Endothelial cell of umbilical vein (primary cell): ENCODE measurements at regions not wholly inside any gene's neighbourhood (a gene's known extent, or its start where the extent isn't known, plus 50 kb on each side); places are given as distances from the start of the nearest gene placed in this dataset.

Experiments
- CTCF ChIP-seq, 2 donors: IDR thresholded peaks; 1 replicate in 1 of 2; 2 replicates in 1 of 2; pipeline ENCODE4 v1.5.1; 2011; ENCODE audit warnings: low read length in 2 of 2, mild to moderate bottlenecking in 2 of 2, moderate library complexity in 2 of 2, control low read depth in 1 of 2, inconsistent platforms in 1 of 2, low read depth in 1 of 2; ENCODE audit not compliant: insufficient read depth in 1 of 2; ENCODE audit errors: extremely low read depth in 1 of 2
- EZH2 ChIP-seq: IDR thresholded peaks from 2 replicates; pipeline ENCODE4 v1.6.1; 2012; ENCODE audit warnings: borderline replicate concordance, low read depth, mild to moderate bottlenecking, moderate library complexity, low read length, inconsistent platforms; ENCODE audit not compliant: severe bottlenecking
- FOS ChIP-seq: IDR thresholded peaks from 2 replicates; pipeline ENCODE4 v1.6.1; 2011; ENCODE audit warnings: mild to moderate bottlenecking, low read length, moderate library complexity, borderline replicate concordance; ENCODE audit not compliant: insufficient read depth
- GATA2 ChIP-seq: IDR thresholded peaks from 2 replicates; pipeline ENCODE4 v1.7.0; 2011; ENCODE audit warnings: low read depth, mild to moderate bottlenecking, moderate library complexity, mixed read lengths, low read length; ENCODE audit not compliant: insufficient read length, insufficient read depth
- JUN ChIP-seq: IDR thresholded peaks from 2 replicates; pipeline ENCODE4 v1.6.1; 2011; ENCODE audit warnings: borderline replicate concordance, low read depth; ENCODE audit not compliant: insufficient read length, insufficient read depth
- MAX ChIP-seq: IDR thresholded peaks from 2 replicates; pipeline ENCODE4 v1.6.1; 2011; ENCODE audit not compliant: insufficient read depth, insufficient read length
- MYC ChIP-seq: IDR thresholded peaks from one replicate; pipeline ENCODE4 v1.6.1; 2011; ENCODE audit warnings: mild to moderate bottlenecking, low read depth, low read length
- POLR2A ChIP-seq: IDR thresholded peaks from 2 replicates; pipeline ENCODE4 v1.6.1; 2012; ENCODE audit warnings: low read depth, mild to moderate bottlenecking, control low read depth, low read length
- POLR2AphosphoS5 ChIP-seq: IDR thresholded peaks from 2 replicates; pipeline ENCODE4 v1.6.1; 2012; ENCODE audit warnings: low read depth, mild to moderate bottlenecking, control low read depth, low read length, moderate library complexity; ENCODE audit not compliant: insufficient read depth

- TF ChIP-seq CTCF (IDR thresholded peaks at IDR 0.05; ENCODE audit: extremely low read depth in 1 of 2, insufficient read depth in 1 of 2, low read depth in 1 of 2, low read length in 2 of 2) (no peak), JUN (no peak), POLR2AphosphoS5 (no peak), MAX (no peak), POLR2A (no peak), GATA2 (no peak), EZH2 (no peak), MYC (no peak), FOS (no peak)
Observed at GRCh38 chr13:109287553-109287952, 498.8 kb downstream of the IRS2 start.
